ENCODE measurements at regions not wholly inside any gene's neighbourhood (a gene's known extent, or its start where the extent isn't known, plus 50 kb on each side); places are given as distances from the start of the nearest gene placed in this dataset.
"Not testable (repeated sequence)": the region's sequence is repeated elsewhere in the genome, so short reads cannot be mapped to it uniquely, and the experiment has no call there.

- DNase-seq = no peak
- in situ Hi-C loops (cut with MboI; ENCODE audit: low pct_unique_long_range_greater_than_20kb, low sequenced_read_pairs) = no loop called here
These were observed 354.8 kb upstream of the NFIA start for GRCh38 chr1:60727552-60727951.

- in situ Hi-C loops (cut with MboI; ENCODE audit: low pct_unique_long_range_greater_than_20kb, low sequenced_read_pairs) = no loop called here
These were observed 365.9 kb upstream of the NFIA start for GRCh38 chr1:60716472-60716871.

GRCh38 chr1:60715970-60716369 is 366.4 kb upstream of the NFIA start:
- DNase-seq = no peak
- in situ Hi-C loops (cut with MboI; ENCODE audit: low pct_unique_long_range_greater_than_20kb, low sequenced_read_pairs) = no loop called here

More at GRCh38 chr1:60716472-60716871, 365.9 kb upstream of the NFIA start:
- no peak for DNase-seq

GRCh38 chr1:60709426-60709825 is 372.9 kb upstream of the NFIA start:
- in situ Hi-C loops (cut with MboI; ENCODE audit: low pct_unique_long_range_greater_than_20kb, low sequenced_read_pairs) = no loop called here
- DNase-seq = no peak

- no peak for DNase-seq
- in situ Hi-C loops (cut with MboI; ENCODE audit: low pct_unique_long_range_greater_than_20kb, low sequenced_read_pairs) = no loop called here
These were observed 377.3 kb upstream of the NFIA start for GRCh38 chr1:60705026-60705425.

GRCh38 chr1:60703155-60703554 is 379.2 kb upstream of the NFIA start:
- no peak for DNase-seq
- in situ Hi-C loops (cut with MboI; ENCODE audit: low pct_unique_long_range_greater_than_20kb, low sequenced_read_pairs) = no loop called here

- DNase-seq = no peak
- in situ Hi-C loops (cut with MboI; ENCODE audit: low pct_unique_long_range_greater_than_20kb, low sequenced_read_pairs) = no loop called here
These were observed 383.0 kb upstream of the NFIA start for GRCh38 chr1:60699325-60699724.

GRCh38 chr1:60697204-60697994 is 385.0 kb upstream of the NFIA start:
- DNase-seq = no peak
- in situ Hi-C loops (cut with MboI; ENCODE audit: low pct_unique_long_range_greater_than_20kb, low sequenced_read_pairs) = no loop called here

GRCh38 chr1:60696512-60696911 is 385.8 kb upstream of the NFIA start:
- in situ Hi-C loops (cut with MboI; ENCODE audit: low pct_unique_long_range_greater_than_20kb, low sequenced_read_pairs) = no loop called here
- no peak for DNase-seq

GRCh38 chr1:60695716-60696171 is 386.6 kb upstream of the NFIA start:
- DNase-seq = no peak
- in situ Hi-C loops (cut with MboI; ENCODE audit: low pct_unique_long_range_greater_than_20kb, low sequenced_read_pairs) = no loop called here

GRCh38 chr1:60694980-60695379 is 387.4 kb upstream of the NFIA start:
- in situ Hi-C loops (cut with MboI; ENCODE audit: low pct_unique_long_range_greater_than_20kb, low sequenced_read_pairs) = no loop called here
- DNase-seq = no peak

GRCh38 chr1:60692031-60692430 is 390.3 kb upstream of the NFIA start:
- no peak for DNase-seq
- in situ Hi-C loops (cut with MboI; ENCODE audit: low pct_unique_long_range_greater_than_20kb, low sequenced_read_pairs) = no loop called here

- DNase-seq; in situ Hi-C loops (cut with MboI; ENCODE audit: low pct_unique_long_range_greater_than_20kb, low sequenced_read_pairs): not testable (repeated sequence)
These were observed 394.1 kb upstream of the NFIA start for GRCh38 chr1:60688221-60688620.

GRCh38 chr1:60681095-60681860 is 401.1 kb upstream of the NFIA start:
- in situ Hi-C loops (cut with MboI; ENCODE audit: low pct_unique_long_range_greater_than_20kb, low sequenced_read_pairs) = no loop called here
- DNase-seq = no peak

- in situ Hi-C loops (cut with MboI; ENCODE audit: low pct_unique_long_range_greater_than_20kb, low sequenced_read_pairs) = no loop called here
- no peak for DNase-seq
These were observed 402.6 kb upstream of the NFIA start for GRCh38 chr1:60679524-60680375.

- DNase-seq = no peak
- in situ Hi-C loops (cut with MboI; ENCODE audit: low pct_unique_long_range_greater_than_20kb, low sequenced_read_pairs) = no loop called here
These were observed 403.6 kb upstream of the NFIA start for GRCh38 chr1:60678802-60679201.

GRCh38 chr1:60678391-60678790 is 404.0 kb upstream of the NFIA start:
- no peak for DNase-seq
- in situ Hi-C loops (cut with MboI; ENCODE audit: low pct_unique_long_range_greater_than_20kb, low sequenced_read_pairs) = no loop called here

GRCh38 chr1:60672449-60672848 is 409.9 kb upstream of the NFIA start:
- no peak for DNase-seq
- in situ Hi-C loops (cut with MboI; ENCODE audit: low pct_unique_long_range_greater_than_20kb, low sequenced_read_pairs) = no loop called here

GRCh38 chr1:60670302-60670701 is 412.1 kb upstream of the NFIA start:
- in situ Hi-C loops (cut with MboI; ENCODE audit: low pct_unique_long_range_greater_than_20kb, low sequenced_read_pairs) = no loop called here

GRCh38 chr1:60668585-60668984 is 413.8 kb upstream of the NFIA start:
- DNase-seq = no peak
- in situ Hi-C loops (cut with MboI; ENCODE audit: low pct_unique_long_range_greater_than_20kb, low sequenced_read_pairs) = no loop called here

More at GRCh38 chr1:60670302-60670701, 412.1 kb upstream of the NFIA start:
- DNase-seq = no peak

Measured in KBM-7 (cell line).